ENCODE measurements at regions not wholly inside any gene's neighbourhood (a gene's known extent, or its start where the extent isn't known, plus 50 kb on each side); places are given as distances from the start of the nearest gene placed in this dataset.
"Not testable (repeated sequence)": the region's sequence is repeated elsewhere in the genome, so short reads cannot be mapped to it uniquely, and the experiment has no call there.

DNA sequence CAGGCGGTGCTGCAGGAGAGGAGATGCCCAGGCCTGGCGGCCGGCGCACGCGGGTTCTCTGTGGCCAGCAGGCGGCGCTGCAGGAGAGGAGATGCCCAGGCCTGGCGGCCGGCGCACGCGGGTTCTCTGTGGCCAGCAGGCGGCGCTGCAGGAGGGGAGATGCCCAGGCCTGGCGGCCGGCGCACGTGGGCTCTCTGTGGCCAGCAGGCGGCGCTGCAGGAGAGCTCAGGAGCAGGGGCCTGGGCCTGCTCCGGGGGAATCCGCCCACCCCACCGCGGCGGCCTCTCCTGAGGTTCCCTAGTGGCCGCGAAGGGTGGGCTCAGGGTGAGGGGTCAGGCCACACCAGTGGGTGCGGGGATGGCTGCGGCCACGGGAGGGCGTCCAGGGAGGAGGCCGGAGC, 75.9 kb downstream of the OR4F16 start:
- DNase-seq (ENCODE audit: low read depth in 3 of 3) = not testable (repeated sequence)

DNA sequence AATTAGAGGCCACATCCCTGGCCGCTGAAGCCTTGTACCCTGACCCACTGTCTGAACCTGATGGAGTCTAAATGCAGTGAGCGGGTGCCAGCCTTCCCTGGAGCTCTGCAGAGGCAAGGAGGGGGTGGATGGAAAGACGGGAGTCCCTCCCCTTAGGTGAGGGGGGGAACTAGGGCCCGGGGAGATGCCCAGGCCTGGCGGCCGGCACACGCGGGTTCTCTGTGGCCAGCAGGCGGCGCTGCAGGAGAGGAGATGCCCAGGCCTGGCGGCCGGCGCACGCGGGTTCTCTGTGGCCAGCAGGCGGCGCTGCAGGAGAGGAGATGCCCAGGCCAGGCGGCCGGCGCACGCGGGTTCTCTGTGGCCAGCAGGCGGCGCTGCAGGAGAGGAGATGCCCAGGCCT, 77.3 kb downstream of the OR4F16 start:
- not testable (repeated sequence) for DNase-seq (ENCODE audit: low read depth in 3 of 3)

DNA sequence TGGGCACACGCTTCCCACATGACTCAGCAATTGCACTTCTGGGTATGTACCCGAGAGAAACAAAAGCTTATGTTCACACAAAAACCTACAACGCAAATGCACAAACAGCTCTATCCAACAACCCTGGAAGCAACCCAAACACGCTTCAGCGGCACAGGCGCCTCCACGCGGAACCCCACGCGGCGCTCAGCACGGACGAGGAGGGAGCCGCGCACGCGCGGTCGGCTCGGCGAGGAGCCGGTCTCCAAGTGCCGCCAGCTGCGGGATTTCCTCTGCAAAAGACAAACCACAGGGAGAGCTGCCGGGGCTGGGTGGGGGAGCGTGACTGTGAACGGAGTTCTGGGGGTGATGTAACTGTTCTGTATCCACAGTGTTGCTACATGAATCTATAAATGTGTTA, 81.2 kb downstream of the OR4F16 start:
- DNase-seq (ENCODE audit: low read depth in 3 of 3) = peak in 1 of 3 experiments; percentile 18

DNA sequence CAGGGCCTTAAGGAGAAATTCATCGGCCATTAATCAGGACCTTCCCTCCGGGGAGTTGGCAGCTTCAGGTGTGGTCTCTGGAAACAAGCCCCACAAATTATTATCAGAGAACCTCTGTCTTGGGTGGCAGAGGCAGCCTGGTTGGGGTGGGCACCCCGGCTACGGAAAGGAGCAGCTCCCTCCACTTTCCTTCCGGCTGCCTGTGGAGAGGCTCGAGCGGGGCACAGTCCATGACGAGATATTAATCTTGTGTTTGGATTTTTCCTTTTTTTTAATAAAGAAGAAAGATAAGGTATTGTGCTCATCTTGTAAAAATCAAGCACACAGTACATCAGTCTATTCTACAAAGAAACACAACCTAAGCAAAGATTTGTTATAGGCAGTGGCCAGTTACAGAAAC, 98.2 kb downstream of the OR4F16 start:
- not testable (repeated sequence) for DNase-seq (ENCODE audit: low read depth in 3 of 3)

DNA sequence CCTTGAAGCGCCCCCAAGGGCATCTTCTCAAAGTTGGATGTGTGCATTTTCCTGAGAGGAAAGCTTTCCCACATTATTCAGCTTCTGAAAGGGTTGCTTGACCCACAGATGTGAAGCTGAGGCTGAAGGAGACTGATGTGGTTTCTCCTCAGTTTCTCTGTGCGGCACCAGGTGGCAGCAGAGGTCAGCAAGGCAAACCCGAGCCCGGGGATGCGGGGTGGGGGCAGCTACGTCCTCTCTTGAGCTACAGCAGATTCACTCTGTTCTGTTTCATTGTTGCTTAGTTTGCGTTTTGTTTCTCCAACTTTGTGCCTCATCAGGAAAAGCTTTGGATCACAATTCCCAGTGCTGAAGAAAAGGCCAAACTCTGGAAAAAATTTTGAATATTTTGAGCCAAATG, 100.5 kb downstream of the OR4F16 start:
- peak; percentile 26 to 64 (median 38) for DNase-seq (ENCODE audit: low read depth in 3 of 3)
